HCT116 (cell line): ENCODE measurements at regions not wholly inside any gene's neighbourhood (a gene's known extent, or its start where the extent isn't known, plus 50 kb on each side); places are given as distances from the start of the nearest gene placed in this dataset.

Source experiments
- CBX3 ChIP-seq: IDR thresholded peaks from 2 replicates; pipeline ENCODE4 v1.6.1; 2012; ENCODE audit warnings: low read depth
- CEBPB ChIP-seq: IDR thresholded peaks from 2 replicates; pipeline ENCODE4 v1.6.1; 2012; ENCODE audit warnings: low read depth
- ELF1 ChIP-seq: IDR thresholded peaks from 2 replicates; pipeline ENCODE4 v1.6.1; 2012; ENCODE audit warnings: low read depth, borderline replicate concordance
- EZH2 ChIP-seq: fragments of 200-600 bp; sonication (generic); IDR thresholded peaks from 2 replicates; pipeline ENCODE4 v1.6.1; 2017; ENCODE audit warnings: antibody characterized with exemption, mixed run types
- EZH2phosphoT487 ChIP-seq: fragments of 200-600 bp; IDR thresholded peaks from 2 replicates; pipeline ENCODE4 v1.6.1; 2018; ENCODE audit warnings: antibody characterized with exemption, borderline replicate concordance
- FOSL1 ChIP-seq: IDR thresholded peaks from 2 replicates; pipeline ENCODE4 v1.6.1; 2012; ENCODE audit warnings: low read depth
- POLR2A ChIP-seq: IDR thresholded peaks from 2 replicates; pipeline ENCODE4 v1.7.0; 2011; ENCODE audit warnings: borderline replicate concordance; ENCODE audit not compliant: insufficient read depth, insufficient read length; ENCODE audit errors: extremely low read depth
- POLR2AphosphoS5 ChIP-seq: IDR thresholded peaks from 2 replicates; pipeline ENCODE4 v1.6.1; 2011; ENCODE audit warnings: mild to moderate bottlenecking, low read depth, low read length, moderate library complexity
- REST ChIP-seq: IDR thresholded peaks from 2 replicates; pipeline ENCODE4 v1.6.1; 2012; ENCODE audit warnings: low read depth
- ZNF274 ChIP-seq: fragments of 200-500 bp; sonication (Bioruptor generic); IDR thresholded peaks from 2 replicates; pipeline ENCODE4 v1.6.1; 2014; ENCODE audit warnings: mild to moderate bottlenecking, low read depth, low read length, inconsistent platforms
- TF ChIP-seq, protein P1 (sequence below), 3 experiments: fragments of 200-600 bp in 1 of 3; sonication (generic) in 1 of 3; IDR thresholded peaks in 2 of 3; conservative IDR thresholded peaks in 1 of 3; 2 replicates each; pipeline ENCODE4 v1.5.1; 2012 to 2017; ENCODE audit warnings: low read depth in 2 of 3, low read length in 2 of 3, antibody characterized with exemption in 1 of 3, borderline replicate concordance in 1 of 3, control low read depth in 1 of 3, mild to moderate bottlenecking in 1 of 3, mixed read lengths in 1 of 3, mixed run types in 1 of 3, moderate library complexity in 1 of 3; ENCODE audit not compliant: insufficient read depth in 1 of 3
- TF ChIP-seq, protein P2 (sequence below): IDR thresholded peaks from 2 replicates; pipeline ENCODE4 v1.6.1; 2011; ENCODE audit warnings: mild to moderate bottlenecking, low read length, moderate library complexity; ENCODE audit not compliant: insufficient replicate concordance; ENCODE audit errors: extremely low read depth

- TF ChIP-seq, protein P1, sequence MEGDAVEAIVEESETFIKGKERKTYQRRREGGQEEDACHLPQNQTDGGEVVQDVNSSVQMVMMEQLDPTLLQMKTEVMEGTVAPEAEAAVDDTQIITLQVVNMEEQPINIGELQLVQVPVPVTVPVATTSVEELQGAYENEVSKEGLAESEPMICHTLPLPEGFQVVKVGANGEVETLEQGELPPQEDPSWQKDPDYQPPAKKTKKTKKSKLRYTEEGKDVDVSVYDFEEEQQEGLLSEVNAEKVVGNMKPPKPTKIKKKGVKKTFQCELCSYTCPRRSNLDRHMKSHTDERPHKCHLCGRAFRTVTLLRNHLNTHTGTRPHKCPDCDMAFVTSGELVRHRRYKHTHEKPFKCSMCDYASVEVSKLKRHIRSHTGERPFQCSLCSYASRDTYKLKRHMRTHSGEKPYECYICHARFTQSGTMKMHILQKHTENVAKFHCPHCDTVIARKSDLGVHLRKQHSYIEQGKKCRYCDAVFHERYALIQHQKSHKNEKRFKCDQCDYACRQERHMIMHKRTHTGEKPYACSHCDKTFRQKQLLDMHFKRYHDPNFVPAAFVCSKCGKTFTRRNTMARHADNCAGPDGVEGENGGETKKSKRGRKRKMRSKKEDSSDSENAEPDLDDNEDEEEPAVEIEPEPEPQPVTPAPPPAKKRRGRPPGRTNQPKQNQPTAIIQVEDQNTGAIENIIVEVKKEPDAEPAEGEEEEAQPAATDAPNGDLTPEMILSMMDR (IDR thresholded peaks at IDR 0.05 in 2 of 3, conservative IDR thresholded peaks at IDR 0.05 in 1 of 3; ENCODE audit: borderline replicate concordance in 1 of 3, insufficient read depth in 1 of 3, low read depth in 2 of 3, low read length in 2 of 3): no peak
- TF ChIP-seq CEBPB (no peak), POLR2A (no peak), FOSL1 (no peak), EZH2 (no peak), EZH2phosphoT487 (no peak), ZNF274 (no peak), CBX3 (no peak), POLR2AphosphoS5 (no peak), ELF1 (no peak), REST (no peak)
- TF ChIP-seq, protein P2, sequence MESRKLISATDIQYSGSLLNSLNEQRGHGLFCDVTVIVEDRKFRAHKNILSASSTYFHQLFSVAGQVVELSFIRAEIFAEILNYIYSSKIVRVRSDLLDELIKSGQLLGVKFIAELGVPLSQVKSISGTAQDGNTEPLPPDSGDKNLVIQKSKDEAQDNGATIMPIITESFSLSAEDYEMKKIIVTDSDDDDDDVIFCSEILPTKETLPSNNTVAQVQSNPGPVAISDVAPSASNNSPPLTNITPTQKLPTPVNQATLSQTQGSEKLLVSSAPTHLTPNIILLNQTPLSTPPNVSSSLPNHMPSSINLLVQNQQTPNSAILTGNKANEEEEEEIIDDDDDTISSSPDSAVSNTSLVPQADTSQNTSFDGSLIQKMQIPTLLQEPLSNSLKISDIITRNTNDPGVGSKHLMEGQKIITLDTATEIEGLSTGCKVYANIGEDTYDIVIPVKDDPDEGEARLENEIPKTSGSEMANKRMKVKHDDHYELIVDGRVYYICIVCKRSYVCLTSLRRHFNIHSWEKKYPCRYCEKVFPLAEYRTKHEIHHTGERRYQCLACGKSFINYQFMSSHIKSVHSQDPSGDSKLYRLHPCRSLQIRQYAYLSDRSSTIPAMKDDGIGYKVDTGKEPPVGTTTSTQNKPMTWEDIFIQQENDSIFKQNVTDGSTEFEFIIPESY: no peak
Measured at GRCh38 chrX:150238632-150239382, 124.3 kb upstream of the MAMLD1 start.
